B cell (primary cell): ENCODE measurements at regions not wholly inside any gene's neighbourhood (a gene's known extent, or its start where the extent isn't known, plus 50 kb on each side); places are given as distances from the start of the nearest gene placed in this dataset.

Experiments
- ATAC-seq: fragments of 200-7000 bp; cut with Tn5 transposase; one replicate; pipeline ENCODE4 v1.10.0; 2021; ENCODE audit warnings: low read depth, mild to moderate bottlenecking, moderate number of reproducible peaks, moderate library complexity
- CTCF ChIA-PET: fragments of 350-600 bp; sonication (Branson Sonifier 250); formaldehyde crosslinking; loops from one replicate; lab custom pipeline; 2021; ENCODE audit warnings: antibody characterized with exemption, inconsistent platforms; lab: Charles Lee
- POLR2A ChIA-PET: fragments of 350-600 bp; sonication (Branson Sonifier 250); formaldehyde crosslinking; loops from one replicate; lab custom pipeline; 2021; ENCODE audit warnings: antibody characterized with exemption; lab: Charles Lee
- DNase-seq: peaks from one replicate; pipeline ENCODE4 v3.0.0; 2013
- H2AFZ ChIP-seq: 2 replicates; pipeline ENCODE4 v1.6.1; 2012; ENCODE audit warnings: mild to moderate bottlenecking, low read depth, low read length; ENCODE audit not compliant: insufficient read depth, poor library complexity, severe bottlenecking
- H3K27ac ChIP-seq, 2 donors: 1 replicate in 1 of 2; 2 replicates in 1 of 2; pipeline ENCODE4 v1.5.1; 2012 to 2013; ENCODE audit warnings: low read length in 2 of 2, mild to moderate bottlenecking in 2 of 2, moderate library complexity in 1 of 2
- H3K27me3 ChIP-seq, 4 experiments: fragments of 200-600 bp in 1 of 4; sonication (generic) in 1 of 4; replicated peaks in 1 of 4; 1 replicate in 2 of 4; 2 replicates in 2 of 4; pipeline versions ENCODE4 v1.6.1 to v1.7.0; 2013 to 2016; ENCODE audit warnings: low read length in 3 of 4, mild to moderate bottlenecking in 2 of 4, mixed read lengths in 1 of 4, moderate library complexity in 1 of 4; ENCODE audit not compliant: insufficient read depth in 4 of 4, control insufficient read depth in 3 of 4; ENCODE audit errors: control extremely low read depth in 1 of 4
- H3K36me3 ChIP-seq, 2 experiments: replicated peaks in 1 of 2; 1 replicate in 1 of 2; 2 replicates in 1 of 2; pipeline versions ENCODE4 v1.6.1 to v1.7.1; 2013; ENCODE audit warnings: low read length in 1 of 2; ENCODE audit not compliant: insufficient read depth in 2 of 2, control insufficient read depth in 1 of 2; ENCODE audit errors: control extremely low read depth in 1 of 2, extremely low read depth in 1 of 2
- H3K4me1 ChIP-seq, 2 donors: fragments of 200-600 bp in 1 of 2; sonication (generic) in 1 of 2; 1 replicate in 1 of 2; 2 replicates in 1 of 2; pipeline versions ENCODE4 v1.5.1 to v1.6.1; 2013 to 2017; ENCODE audit warnings: low read length in 2 of 2; ENCODE audit not compliant: control insufficient read depth in 2 of 2, insufficient read depth in 2 of 2
- H3K4me2 ChIP-seq: replicated peaks from 2 replicates; pipeline ENCODE3; 2012; ENCODE audit warnings: mild to moderate bottlenecking, low read depth, low read length; ENCODE audit not compliant: poor library complexity, severe bottlenecking
- H3K4me3 ChIP-seq, 5 experiments: fragments of 200-600 bp in 1 of 5; sonication (generic) in 1 of 5; 1 replicate in 3 of 5; 2 replicates in 2 of 5; pipeline versions ENCODE4 v1.5.1 to v1.7.0; 2011 to 2016; ENCODE audit warnings: low read length in 4 of 5, mild to moderate bottlenecking in 4 of 5, low read depth in 2 of 5, control low read depth in 1 of 5, moderate library complexity in 1 of 5; ENCODE audit not compliant: insufficient read depth in 1 of 5; ENCODE audit errors: control extremely low read depth in 1 of 5, extremely low read depth in 1 of 5
- H3K79me2 ChIP-seq: fragments of 200-600 bp; sonication (generic); one replicate; pipeline ENCODE4 v1.6.0; 2016; ENCODE audit warnings: low read length; ENCODE audit not compliant: control insufficient read depth, insufficient read depth
- H3K9ac ChIP-seq: fragments of 200-600 bp; sonication (generic); 2 replicates; pipeline ENCODE4 v1.6.1; 2017; ENCODE audit warnings: mild to moderate bottlenecking, low read length, moderate library complexity
- H3K9me3 ChIP-seq, 3 donors: one replicate each; pipeline versions ENCODE4 v1.6.1 to v1.7.1; 2013; ENCODE audit warnings: low read length in 2 of 3; ENCODE audit not compliant: control insufficient read depth in 2 of 3, insufficient read depth in 1 of 3; ENCODE audit errors: control extremely low read depth in 1 of 3
- H4K20me1 ChIP-seq: 2 replicates; pipeline ENCODE4 v1.6.0; 2012; ENCODE audit warnings: mild to moderate bottlenecking, low read length; ENCODE audit not compliant: insufficient read depth, control insufficient read depth, poor library complexity, severe bottlenecking
- H3K27ac Mint-ChIP-seq: one replicate; pipeline ENCODE4 v1.8.0; 2021; ENCODE audit warnings: mixed read lengths
- H3K27me3 Mint-ChIP-seq: one replicate; pipeline ENCODE4 v1.8.0; 2021; ENCODE audit warnings: mixed read lengths
- H3K4me1 Mint-ChIP-seq: one replicate; pipeline ENCODE4 v1.8.0; 2021; ENCODE audit warnings: mixed read lengths
- H3K4me3 Mint-ChIP-seq: one replicate; pipeline ENCODE4 v1.8.0; 2021; ENCODE audit warnings: mixed read lengths
- H3K9me3 Mint-ChIP-seq: one replicate; pipeline ENCODE4 v1.8.0; 2022; ENCODE audit warnings: mixed read lengths; ENCODE audit not compliant: insufficient read depth
- CTCF ChIP-seq: fragments of 200-600 bp; IDR thresholded peaks from one replicate; pipeline ENCODE4 v1.8.0; 2022; ENCODE audit warnings: antibody characterized with exemption, mild to moderate bottlenecking
- EZH2 ChIP-seq: IDR thresholded peaks from 2 replicates; pipeline ENCODE4 v1.6.1; 2012; ENCODE audit warnings: borderline replicate concordance, low read depth, mild to moderate bottlenecking, moderate library complexity, low read length; ENCODE audit not compliant: insufficient read depth, poor library complexity, severe bottlenecking
- WGBS: methylation state at CpG from one replicate; pipeline ENCODE4 v1.1.5; 2013; ENCODE audit warnings: missing lambda C conversion rate; ENCODE audit not compliant: insufficient coverage; 5-methylcytosine and 5-hydroxymethylcytosine counted together
- intact Hi-C: fragments of 100-400 bp; cut with micrococcal nuclease; formaldehyde crosslinking; loops from one replicate; pipeline ENCODE4 v1.10.0; 2022

GRCh38 chr16:59192551-59193199, 458.6 kb upstream of the GOT2 start:
- H3K27ac Mint-ChIP-seq: no peak overlapping the region
- Histone ChIP-seq H3K4me2 (no peak overlapping the region), H2AFZ (no peak overlapping the region), H3K27ac (no peak overlapping the region), H3K9me3 (no peaks in the 10 kb centered on the region), H3K4me1 (no peaks in the 10 kb centered on the region), H3K9ac (no peak overlapping the region), H4K20me1 (no peaks in the 10 kb centered on the region), H3K79me2 (no peaks in the 10 kb centered on the region), H3K27me3 (no peaks in the 10 kb centered on the region), H3K36me3 (no peaks in the 10 kb centered on the region), H3K4me3 (no peak overlapping the region)
- intact Hi-C loops: no loop called here
- no peak for TF ChIP-seq CTCF
- no peak for TF ChIP-seq EZH2
- CTCF ChIA-PET: no interaction called here
- DNase-seq (no peak), ATAC-seq (no peak)
- WGBS: 83% methylated on average over 2 of the region's 6 CpGs
- H3K27me3 Mint-ChIP-seq: no peaks in the 10 kb centered on the region
- H3K4me1 Mint-ChIP-seq: no peaks in the 10 kb centered on the region
- peaks cover 2% of the 10 kb centered on the region for H3K9me3 Mint-ChIP-seq
- POLR2A ChIA-PET: no interaction called here
- no peak overlapping the region for H3K4me3 Mint-ChIP-seq

GRCh38 chr16:59190731-59191130, 456.6 kb upstream of the GOT2 start:
- H3K9me3 ChIP-seq: no peaks in the 10 kb centered on the region
- H3K9ac ChIP-seq: no peak overlapping the region
- no peak overlapping the region for H3K4me3 Mint-ChIP-seq
- H3K4me1 ChIP-seq: no peaks in the 10 kb centered on the region
- H3K9me3 Mint-ChIP-seq: peaks cover 2% of the 10 kb centered on the region
- no peaks in the 10 kb centered on the region for H4K20me1 ChIP-seq
- intact Hi-C loops: no loop called here
- TF ChIP-seq CTCF: no peak
- H3K4me3 ChIP-seq: no peak overlapping the region
- no peak overlapping the region for H3K4me2 ChIP-seq
- no peaks in the 10 kb centered on the region for H3K27me3 ChIP-seq
- no peak overlapping the region for H3K27ac Mint-ChIP-seq
- no peaks in the 10 kb centered on the region for H3K79me2 ChIP-seq
- no peaks in the 10 kb centered on the region for H3K27me3 Mint-ChIP-seq
- DNase-seq (no peak), ATAC-seq (no peak)
- ChIA-PET POLR2A (no interaction called here), CTCF (no interaction called here)
- H2AFZ ChIP-seq: no peak overlapping the region
- no peaks in the 10 kb centered on the region for H3K36me3 ChIP-seq
- H3K4me1 Mint-ChIP-seq: no peaks in the 10 kb centered on the region
- H3K27ac ChIP-seq: no peak overlapping the region
